IMR-90 (cell line): ENCODE measurements at regions not wholly inside any gene's neighbourhood (a gene's known extent, or its start where the extent isn't known, plus 50 kb on each side); places are given as distances from the start of the nearest gene placed in this dataset.

Experiments
- ATAC-seq: fragments of 200-7000 bp; cut with Tn5 transposase; 2 replicates; pipeline ENCODE4 v1.9.1; 2020; ENCODE audit warnings: low read depth, mild to moderate bottlenecking, moderate library complexity
- BruUV-seq: library from RNA; stranded (reverse); fragments of 400-500 nt; replicated peaks from 2 replicates; lab custom pipeline; 2021; lab: Mats Ljungman, UMichigan
- CTCF ChIA-PET: fragments of 300-600 bp; formaldehyde crosslinking; extraction: SDS; loops from one replicate; lab custom pipeline; 2021; ENCODE audit warnings: antibody characterized with exemption; lab: Yijun Ruan, JAX
- POLR2A ChIA-PET: fragments of 300-600 bp; sonication (Branson Sonifier 250); formaldehyde crosslinking; loops from one replicate; lab custom pipeline; 2022; ENCODE audit warnings: antibody characterized with exemption; ENCODE audit not compliant: unreplicated experiment; lab: Charles Lee
- DNase-seq: peaks from one replicate; pipeline ENCODE4 v3.0.0; 2013
- H2AFZ ChIP-seq: replicated peaks from 2 replicates; pipeline ENCODE3; 2013; ENCODE audit warnings: low read length, mild to moderate bottlenecking; ENCODE audit not compliant: poor library complexity
- H2AK5ac ChIP-seq: 2 replicates; pipeline ENCODE4 v1.6.1; 2013; ENCODE audit warnings: low read depth, low read length, inconsistent platforms
- H2AK9ac ChIP-seq: replicated peaks from 2 replicates; pipeline ENCODE3; 2013; ENCODE audit warnings: mild to moderate bottlenecking, low read depth, low read length, moderate library complexity; ENCODE audit not compliant: poor library complexity
- H2BK120ac ChIP-seq: 2 replicates; pipeline ENCODE4 v1.6.1; 2013; ENCODE audit warnings: low read depth, low read length, inconsistent platforms
- H2BK15ac ChIP-seq: 3 replicates; pipeline ENCODE4 v1.6.1; 2013; ENCODE audit warnings: low read depth, low read length, inconsistent platforms
- H2BK20ac ChIP-seq: 2 replicates; pipeline ENCODE4 v1.6.1; 2013; ENCODE audit warnings: low read depth, mild to moderate bottlenecking, inconsistent platforms, low read length, moderate library complexity
- H2BK5ac ChIP-seq: 2 replicates; pipeline ENCODE4 v1.6.1; 2013; ENCODE audit warnings: mild to moderate bottlenecking, low read depth, low read length, inconsistent platforms; ENCODE audit not compliant: poor library complexity, severe bottlenecking
- H3K14ac ChIP-seq: replicated peaks from 2 replicates; pipeline ENCODE4 v1.6.1; 2013; ENCODE audit warnings: low read depth, low read length, inconsistent platforms
- H3K18ac ChIP-seq: 2 replicates; pipeline ENCODE4 v1.6.1; 2013; ENCODE audit warnings: low read depth, low read length, control low read depth
- H3K23ac ChIP-seq: 2 replicates; pipeline ENCODE4 v1.6.1; 2013; ENCODE audit warnings: low read depth, low read length, inconsistent platforms
- H3K27ac ChIP-seq: 2 replicates; pipeline ENCODE4 v1.5.1; 2013; ENCODE audit warnings: mild to moderate bottlenecking, control low read depth, low read length; ENCODE audit not compliant: insufficient read depth
- H3K27me3 ChIP-seq: 2 replicates; pipeline ENCODE4 v1.6.1; 2013; ENCODE audit warnings: low read length; ENCODE audit not compliant: control insufficient read depth, insufficient read depth
- H3K36me3 ChIP-seq: 2 replicates; pipeline ENCODE4 v1.6.1; 2013; ENCODE audit warnings: low read length, mixed read lengths; ENCODE audit not compliant: control insufficient read depth, insufficient read depth
- H3K4ac ChIP-seq: 2 replicates; pipeline ENCODE4 v1.6.1; 2013; ENCODE audit warnings: low read depth, low read length, inconsistent platforms
- H3K4me1 ChIP-seq: 2 replicates; pipeline ENCODE4 v1.6.1; 2013; ENCODE audit warnings: low read length, mixed read lengths; ENCODE audit not compliant: control insufficient read depth, insufficient read depth
- H3K4me2 ChIP-seq: 2 replicates; pipeline ENCODE4 v1.6.1; 2013; ENCODE audit warnings: low read depth, mild to moderate bottlenecking, control low read depth, low read length, moderate library complexity
- H3K4me3 ChIP-seq: 2 replicates; pipeline ENCODE4 v1.5.1; 2013; ENCODE audit warnings: low read depth, mild to moderate bottlenecking, control low read depth, low read length, moderate library complexity; ENCODE audit not compliant: insufficient read depth
- H3K56ac ChIP-seq: 2 replicates; pipeline ENCODE4 v1.6.1; 2013; ENCODE audit warnings: low read length, inconsistent platforms; ENCODE audit not compliant: insufficient read depth; ENCODE audit errors: extremely low read depth
- H3K79me1 ChIP-seq, 2 experiments: 2 replicates each; pipeline ENCODE4 v1.6.1; 2013; ENCODE audit warnings: low read length in 2 of 2, inconsistent platforms in 1 of 2, low read depth in 1 of 2
- H3K9ac ChIP-seq: 2 replicates; pipeline ENCODE4 v1.6.1; 2013; ENCODE audit warnings: low read depth, low read length, control low read depth
- H3K9me1 ChIP-seq: 2 replicates; pipeline ENCODE4 v1.6.1; 2013; ENCODE audit warnings: low read length, inconsistent platforms; ENCODE audit not compliant: insufficient read depth
- H3K9me3 ChIP-seq: 2 replicates; pipeline ENCODE4 v1.6.1; 2013; ENCODE audit warnings: low read length; ENCODE audit not compliant: control insufficient read depth, insufficient read depth
- H4K20me1 ChIP-seq: 2 replicates; pipeline ENCODE4 v1.6.1; 2013; ENCODE audit warnings: low read length, inconsistent platforms; ENCODE audit not compliant: insufficient read depth
- H4K5ac ChIP-seq: 2 replicates; pipeline ENCODE4 v1.6.1; 2013; ENCODE audit warnings: mild to moderate bottlenecking, low read depth, low read length, control low read depth
- H4K8ac ChIP-seq, 2 experiments: 2 replicates each; pipeline ENCODE4 v1.6.1; 2013; ENCODE audit warnings: low read depth in 2 of 2, low read length in 2 of 2, control low read depth in 1 of 2, inconsistent platforms in 1 of 2
- H4K91ac ChIP-seq: 2 replicates; pipeline ENCODE4 v1.6.1; 2013; ENCODE audit warnings: low read depth, low read length, inconsistent platforms; ENCODE audit not compliant: insufficient read depth
- BHLHE40 ChIP-seq: fragments of 150-350 bp; IDR thresholded peaks from 2 replicates; pipeline ENCODE4 v1.6.1; 2016; ENCODE audit warnings: mild to moderate bottlenecking, low read depth, low read length
- CTCF ChIP-seq: conservative IDR thresholded peaks from 2 replicates; pipeline ENCODE4 v1.5.1; 2012; ENCODE audit warnings: mild to moderate bottlenecking, low read depth, low read length, improper control_type of control experiment
- FOS ChIP-seq: fragments of 150-350 bp; IDR thresholded peaks from 2 replicates; pipeline ENCODE4 v1.6.1; 2016; ENCODE audit warnings: low read depth, low read length
- MAZ ChIP-seq: IDR thresholded peaks from 2 replicates; pipeline ENCODE4 v1.6.1; 2012; ENCODE audit warnings: low read depth, mild to moderate bottlenecking, low read length, improper control_type of control experiment, moderate library complexity, borderline replicate concordance
- MXI1 ChIP-seq: IDR thresholded peaks from 2 replicates; pipeline ENCODE4 v1.6.1; 2012; ENCODE audit warnings: low read depth, mild to moderate bottlenecking, low read length, moderate library complexity, borderline replicate concordance
- NFE2L2 ChIP-seq: fragments of 150-350 bp; IDR thresholded peaks from 2 replicates; pipeline ENCODE4 v1.6.1; 2016; ENCODE audit warnings: low read depth, mild to moderate bottlenecking, low read length
- RAD21 ChIP-seq: IDR thresholded peaks from 2 replicates; pipeline ENCODE4 v1.6.1; 2012; ENCODE audit warnings: low read length, improper control_type of control experiment
- RCOR1 ChIP-seq: IDR thresholded peaks from 2 replicates; pipeline ENCODE4 v1.6.1; 2012; ENCODE audit warnings: mild to moderate bottlenecking, low read length, improper control_type of control experiment; ENCODE audit not compliant: insufficient replicate concordance
- RFX5 ChIP-seq: IDR thresholded peaks from 2 replicates; pipeline ENCODE4 v1.8.0; 2012; ENCODE audit warnings: low read depth, mild to moderate bottlenecking, low read length, moderate library complexity
- SMC3 ChIP-seq: fragments of 150-350 bp; IDR thresholded peaks from 2 replicates; pipeline ENCODE4 v1.6.1; 2016; ENCODE audit warnings: low read depth, mild to moderate bottlenecking, antibody characterized with exemption, low read length, moderate library complexity
- WGBS, 2 experiments: methylation state at CpG; one replicate each; pipeline versions ENCODE4 v1.1.5 to v1.1.7; 2013; ENCODE audit warnings: missing lambda C conversion rate in 2 of 2; ENCODE audit not compliant: insufficient read length in 1 of 2; ENCODE audit errors: extremely low coverage in 2 of 2; 5-methylcytosine and 5-hydroxymethylcytosine counted together
- dilution Hi-C: fragments of 300-500 bp; cut with HindIII; formaldehyde crosslinking; loops from one replicate; pipeline ENCODE4 v1.14.3; 2018; ENCODE audit warnings: low sequenced_read_pairs; ENCODE audit not compliant: unreplicated experiment
- in situ Hi-C: fragments of 300-500 bp; cut with MboI; formaldehyde crosslinking; loops from 3 replicates; pipeline ENCODE4 v1.14.3; 2019; ENCODE audit warnings: low sequenced_read_pairs, inconsistent platforms, mixed read lengths
- intact Hi-C: fragments of 100-400 bp; cut with micrococcal nuclease; formaldehyde crosslinking; loops from 2 replicates; pipeline ENCODE4 v1.10.0; 2022

DNA sequence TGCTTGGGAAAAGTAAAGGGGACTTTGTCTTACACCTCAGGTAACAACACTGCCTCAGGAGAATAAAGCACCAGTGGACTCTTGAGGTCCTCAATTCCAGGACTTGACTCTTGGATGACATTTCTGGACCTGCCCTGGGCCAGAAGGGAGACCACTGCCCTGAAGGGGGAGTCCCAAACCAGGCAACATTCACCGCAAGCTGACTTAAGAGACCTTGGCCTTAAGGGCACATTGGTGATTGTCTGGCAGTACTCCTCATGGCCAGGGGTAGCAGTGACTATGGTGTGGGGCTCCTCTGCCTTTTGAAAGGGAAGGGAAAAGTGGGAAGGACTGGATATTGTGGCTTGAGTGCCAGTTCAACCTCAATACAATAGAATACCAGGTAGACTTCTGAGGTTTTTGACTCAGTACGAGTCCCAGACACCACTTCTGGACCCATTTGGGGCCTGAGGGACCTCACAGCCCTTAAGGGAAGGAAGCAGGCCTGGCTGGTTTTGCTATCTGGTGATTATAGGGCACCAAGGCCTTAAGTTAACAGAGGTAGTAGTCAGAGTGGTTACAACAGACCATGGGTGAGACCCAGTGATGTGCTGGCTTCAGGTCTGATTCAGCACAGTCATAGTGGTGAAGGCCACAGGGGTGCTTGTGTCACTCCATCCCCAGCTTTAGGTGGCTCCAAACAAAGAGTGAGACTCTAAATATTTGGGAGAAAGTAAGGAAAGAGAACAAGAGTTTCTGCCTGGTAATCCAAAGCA is 121.2 kb upstream of the TET2 start:
- Histone ChIP-seq H3K4me2 (no peak overlapping the region), H3K23ac (no peak overlapping the region), H3K9me1 (no peaks in the 10 kb centered on the region), H3K27me3 (no peaks in the 10 kb centered on the region), H2BK20ac (no peak overlapping the region), H4K91ac (no peak overlapping the region), H3K18ac (no peak overlapping the region), H3K14ac (no peak overlapping the region), H3K79me1 (no peaks in the 10 kb centered on the region), H3K4ac (no peak overlapping the region), H2AK9ac (no peak overlapping the region), H4K8ac (no peak overlapping the region), H3K4me1 (no peaks in the 10 kb centered on the region), H2AK5ac (no peak overlapping the region), H3K27ac (no peak overlapping the region), H3K9me3 (no peaks in the 10 kb centered on the region), H3K36me3 (no peaks in the 10 kb centered on the region), H2BK5ac (no peak overlapping the region), H4K20me1 (no peaks in the 10 kb centered on the region), H2AFZ (no peak overlapping the region), H2BK15ac (no peak overlapping the region), H3K9ac (no peak overlapping the region), H4K5ac (no peak overlapping the region), H3K4me3 (no peak overlapping the region), H3K56ac (no peak overlapping the region), H2BK120ac (no peak overlapping the region)
- no CpG with 5 or more reads among the region's 2 CpGs for WGBS, 2 experiments
- in situ Hi-C loops (no loop called here), intact Hi-C loops (no loop called here), dilution Hi-C loops (no loop called here)
- no peak for TF ChIP-seq RFX5
- no peak for TF ChIP-seq FOS
- TF ChIP-seq MXI1 = no peak
- no peak for TF ChIP-seq CTCF
- TF ChIP-seq RAD21 = no peak
- no peak for TF ChIP-seq NFE2L2
- TF ChIP-seq RCOR1 = no peak
- TF ChIP-seq BHLHE40 = no peak
- TF ChIP-seq MAZ = no peak
- TF ChIP-seq SMC3 = no peak
- no TSS peak for BruUV-seq
- ChIA-PET CTCF (no interaction called here), POLR2A (no interaction called here)
- DNase-seq (no peak), ATAC-seq (no peak)
